Transverse colon (tissue), 4 donors: ENCODE measurements at regions not wholly inside any gene's neighbourhood (a gene's known extent, or its start where the extent isn't known, plus 50 kb on each side); places are given as distances from the start of the nearest gene placed in this dataset.

ENCODE experiments used
- DNase-seq: peaks from one replicate; pipeline ENCODE4 v3.0.0-alpha.2; 2019
- H3K27ac ChIP-seq, 4 donors: fragments of 200-600 bp; sonication (generic); 2 replicates each; pipeline ENCODE4 v1.5.1; 2016 to 2018; ENCODE audit warnings: inconsistent platforms in 4 of 4
- H3K27me3 ChIP-seq: fragments of 200-600 bp; sonication (generic); 2 replicates; pipeline ENCODE4 v1.5.1; 2017; ENCODE audit warnings: inconsistent platforms
- H3K36me3 ChIP-seq, 4 donors: fragments of 200-600 bp; sonication (generic); 2 replicates each; pipeline ENCODE4 v1.5.1; 2017 to 2019; ENCODE audit warnings: inconsistent platforms in 4 of 4
- H3K4me1 ChIP-seq, 4 donors: fragments of 200-600 bp; sonication (generic); 2 replicates each; pipeline ENCODE4 v1.5.1; 2017 to 2020; ENCODE audit warnings: inconsistent platforms in 4 of 4
- H3K4me3 ChIP-seq, 4 donors: fragments of 200-600 bp; sonication (generic); 1 replicate in 1 of 4; 2 replicates in 3 of 4; pipeline versions ENCODE4 v1.5.1 to v1.6.1; 2017 to 2019; ENCODE audit warnings: inconsistent platforms in 4 of 4
- H3K9me3 ChIP-seq, 2 donors: fragments of 200-600 bp; sonication (generic); 2 replicates each; pipeline ENCODE4 v1.5.1; 2017 to 2019; ENCODE audit warnings: inconsistent platforms in 2 of 2
- CTCF ChIP-seq, 5 experiments: fragments of 200-600 bp in 3 of 5; fragments of 450-650 bp in 2 of 5; sonication (generic) in 3 of 5; IDR thresholded peaks; 1 replicate in 2 of 5; 2 replicates in 3 of 5; pipeline ENCODE4 v1.5.1; 2016 to 2017; ENCODE audit warnings: antibody characterized with exemption in 5 of 5, inconsistent platforms in 3 of 5, mild to moderate bottlenecking in 2 of 5, moderate library complexity in 1 of 5
- EP300 ChIP-seq: sonication (generic); formaldehyde crosslinking; IDR thresholded peaks from one replicate; pipeline ENCODE4 v1.6.1; 2017; ENCODE audit warnings: antibody characterized with exemption, low read depth
- POLR2A ChIP-seq: fragments of 450-650 bp; IDR thresholded peaks from one replicate; pipeline ENCODE4 v1.6.1; 2016; ENCODE audit warnings: antibody characterized with exemption, mild to moderate bottlenecking, moderate library complexity
- POLR2AphosphoS5 ChIP-seq, 3 donors: sonication (generic); formaldehyde crosslinking; IDR thresholded peaks; one replicate each; pipeline ENCODE4 v1.6.1; 2016; ENCODE audit warnings: antibody characterized with exemption in 3 of 3
- WGBS, 2 donors: methylation state at CpG; one replicate each; pipeline ENCODE4 v1.1.5; 2018; ENCODE audit warnings: low coverage in 1 of 2; 5-methylcytosine and 5-hydroxymethylcytosine counted together
- in situ Hi-C, 4 donors: fragments of 200-750 bp; cut with MboI; loops; one replicate each; pipeline versions ENCODE4 v1.15.0 to v1.15.1; 2017; ENCODE audit warnings: low sequenced_read_pairs in 3 of 4, low pct_ligation_motif_present in 1 of 4, low pct_unique_long_range_greater_than_20kb in 1 of 4
- intact Hi-C: fragments of 100-400 bp; cut with DNase I; formaldehyde crosslinking; loops from one replicate; pipeline ENCODE4 v1.15.1; 2023; ENCODE audit warnings: low total_unique reads

DNA sequence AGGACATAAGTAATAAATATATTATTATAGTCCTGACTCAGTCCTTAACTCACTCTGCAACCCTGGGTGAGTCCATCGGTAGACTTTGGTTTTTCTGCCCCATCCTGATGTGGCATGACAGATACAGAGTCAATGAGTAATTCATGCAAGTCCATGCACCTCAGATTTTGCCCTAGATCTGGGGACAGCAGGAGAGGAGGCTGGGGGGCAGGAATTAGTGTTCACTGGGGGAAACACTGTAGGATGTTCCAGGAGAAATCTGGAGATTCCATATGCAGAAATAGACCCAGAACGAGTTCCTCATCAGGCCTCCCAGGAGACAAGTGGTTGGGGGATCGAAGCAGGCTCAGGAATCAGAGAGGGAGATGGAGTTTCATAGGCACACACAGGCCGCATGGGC lies 150.8 kb downstream of the DICER1 start:
- 89% methylated on average over 4 of the region's 4 CpGs; no CpG with 5 or more reads in 1 of the 2 donors for WGBS, 2 donors
- no peak for DNase-seq
- TF ChIP-seq POLR2AphosphoS5 (IDR thresholded peaks at IDR 0.05) (no peak), EP300 (no peak), CTCF (IDR thresholded peaks at IDR 0.05) (no peak), POLR2A (no peak)
- Histone ChIP-seq H3K9me3 (no peaks in the 10 kb centered on the region), H3K27me3 (no peaks in the 10 kb centered on the region), H3K4me1 (peaks cover 0 to 18% (median 1%) of the 10 kb centered on the region in 4 donors), H3K4me3 (no peak overlapping the region), H3K27ac (no peak overlapping the region), H3K36me3 (no peaks in the 10 kb centered on the region)
- intact Hi-C loops (no loop called here), in situ Hi-C loops (no loop called here)

DNA sequence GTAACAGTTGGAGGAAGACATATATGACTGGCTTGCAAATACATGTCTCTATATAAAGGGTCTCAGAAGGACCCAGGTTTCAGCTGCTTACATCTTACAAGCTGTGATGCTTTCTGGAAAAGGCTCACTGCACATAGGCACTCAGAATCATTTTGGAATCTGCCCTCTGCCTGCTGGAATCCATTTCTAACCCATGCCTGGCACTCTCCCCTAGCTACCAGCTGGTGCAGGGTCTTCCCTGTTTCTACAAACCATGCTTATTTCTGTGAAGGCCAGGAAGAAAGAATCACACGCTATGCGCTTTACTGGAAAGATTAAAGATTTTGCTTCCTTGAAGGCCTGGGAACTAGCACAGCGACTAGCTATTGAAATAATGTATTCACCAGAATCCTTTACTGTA lies 151.3 kb downstream of the DICER1 start:
- in situ Hi-C loops = no loop called here
- Histone ChIP-seq H3K9me3 (no peaks in the 10 kb centered on the region), H3K27ac (no peak overlapping the region), H3K4me3 (no peak overlapping the region), H3K27me3 (no peaks in the 10 kb centered on the region), H3K36me3 (no peaks in the 10 kb centered on the region), H3K4me1 (peaks cover 0 to 17% (median 1%) of the 10 kb centered on the region in 4 donors)
- TF ChIP-seq POLR2A = no peak
- TF ChIP-seq CTCF (IDR thresholded peaks at IDR 0.05) = no peak
- TF ChIP-seq POLR2AphosphoS5 (IDR thresholded peaks at IDR 0.05) = no peak
- TF ChIP-seq EP300 = no peak
- intact Hi-C loops = no loop called here
- DNase-seq = no peak
- 95% methylated on average over 3 of the region's 3 CpGs; no CpG with 5 or more reads in 1 of the 2 donors for WGBS, 2 donors

- intact Hi-C loops = no loop called here
- no peak overlapping the region for H3K27ac ChIP-seq
- no peaks in the 10 kb centered on the region for H3K9me3 ChIP-seq
- TF ChIP-seq CTCF (IDR thresholded peaks at IDR 0.05) (no peak), EP300 (no peak), POLR2AphosphoS5 (IDR thresholded peaks at IDR 0.05) (no peak), POLR2A (no peak)
- peaks cover 0 to 3% (median 0%) of the 10 kb centered on the region in 4 donors for H3K4me1 ChIP-seq
- in situ Hi-C loops = no loop called here
- H3K27me3 ChIP-seq = peaks cover 6% of the 10 kb centered on the region
- no peak overlapping the region for H3K4me3 ChIP-seq
- 54 to 60% methylated on average over 5 to 11 of the region's 11 CpGs for WGBS, 2 donors
- no peak for DNase-seq
- H3K36me3 ChIP-seq = no peaks in the 10 kb centered on the region
These were observed 154.0 kb downstream of the DICER1 start for GRCh38 chr14:95003099-95003960.

GRCh38 chr14:94998685-94999084 lies 158.6 kb downstream of the DICER1 start:
- WGBS, 2 donors = 37 to 38% methylated on average over 2 to 10 of the region's 10 CpGs
- no peaks in the 10 kb centered on the region for H3K9me3 ChIP-seq
- in situ Hi-C loops = no loop called here

More at GRCh38 chr14:94998685-94999084, 158.6 kb downstream of the DICER1 start:
- no peaks in the 10 kb centered on the region for H3K36me3 ChIP-seq
- H3K27me3 ChIP-seq = peaks cover 7% of the 10 kb centered on the region
- intact Hi-C loops = loop anchor here (5.0 kb wide), 1 partner anchor 104 kb away; no protein-coding TSS in a partner anchor
- H3K27ac ChIP-seq = no peak overlapping the region
- no peak overlapping the region for H3K4me3 ChIP-seq
- DNase-seq = no peak
- peaks cover 0 to 3% (median 0%) of the 10 kb centered on the region in 4 donors for H3K4me1 ChIP-seq
- TF ChIP-seq EP300 (no peak), POLR2A (no peak), POLR2AphosphoS5 (IDR thresholded peaks at IDR 0.05) (no peak), CTCF (IDR thresholded peaks at IDR 0.05) (no peak)
